GM18498 (cell line): ENCODE measurements at regions not wholly inside any gene's neighbourhood (a gene's known extent, or its start where the extent isn't known, plus 50 kb on each side); places are given as distances from the start of the nearest gene placed in this dataset.

Experiments
- ATAC-seq: cut with Tn5 transposase; IDR thresholded peaks from one replicate; pipeline ENCODE4 v1.9.1; 2021; ENCODE audit warnings: mild to moderate bottlenecking, moderate library complexity; ENCODE audit not compliant: unreplicated experiment

DNA sequence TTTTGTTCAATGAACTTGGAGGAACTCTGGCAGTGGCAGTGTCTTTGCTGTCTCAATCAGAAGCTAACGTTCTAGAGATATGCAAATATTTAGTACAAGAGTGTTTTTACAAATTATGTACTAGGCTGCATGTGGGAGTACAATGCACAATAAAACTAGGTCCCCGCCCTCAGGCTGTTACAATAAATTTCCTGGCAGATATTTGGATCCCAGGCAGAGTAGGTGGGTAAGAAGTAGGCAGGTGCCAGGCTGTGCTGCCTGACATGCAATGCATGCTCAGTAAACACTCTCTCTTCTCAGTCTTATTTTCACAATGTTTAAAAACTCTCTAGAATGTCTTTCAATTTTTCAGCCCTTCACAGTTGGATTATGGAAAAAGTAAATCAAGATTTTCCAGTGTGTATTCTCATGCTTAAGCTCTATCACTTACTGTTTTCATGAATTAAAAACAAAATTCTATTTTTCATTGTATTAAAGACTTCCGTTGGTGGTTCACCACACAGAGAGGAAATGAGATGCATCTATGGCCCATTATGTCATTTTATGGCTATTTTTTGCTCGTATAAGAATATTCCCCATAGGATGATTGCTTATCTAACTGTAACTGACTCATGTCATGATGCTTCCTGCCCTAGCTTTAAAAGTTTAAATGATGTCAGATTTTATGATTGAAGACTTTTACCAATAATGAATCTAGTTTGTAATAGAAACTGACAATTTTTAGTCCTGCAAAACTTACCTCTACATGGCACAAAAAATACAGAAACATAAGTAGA lies 346.1 kb downstream of the RND3 start:
- no peak for ATAC-seq

- no peak for ATAC-seq
These were observed 346.7 kb downstream of the RND3 start for GRCh38 chr2:150140777-150141176.

DNA sequence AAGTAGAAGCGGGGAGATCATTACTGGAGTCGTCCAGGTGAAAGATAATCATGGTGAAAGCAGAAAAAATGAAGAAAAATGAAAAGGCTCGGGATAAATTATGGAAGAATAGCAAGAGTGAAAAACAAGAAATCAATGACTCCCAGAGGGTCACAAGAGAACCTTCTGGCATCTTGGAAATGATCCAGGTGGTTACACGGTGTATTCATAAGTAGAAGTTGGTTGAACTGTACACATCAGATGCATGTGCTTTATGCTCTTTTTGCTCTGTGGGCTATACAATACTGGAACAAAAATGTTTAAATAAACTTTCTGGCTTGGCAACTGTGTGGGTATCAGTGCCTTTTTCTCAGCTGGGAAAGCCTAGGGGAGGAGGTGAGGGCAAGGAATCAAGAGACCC lies 348.9 kb downstream of the RND3 start:
- ATAC-seq: no peak

DNA sequence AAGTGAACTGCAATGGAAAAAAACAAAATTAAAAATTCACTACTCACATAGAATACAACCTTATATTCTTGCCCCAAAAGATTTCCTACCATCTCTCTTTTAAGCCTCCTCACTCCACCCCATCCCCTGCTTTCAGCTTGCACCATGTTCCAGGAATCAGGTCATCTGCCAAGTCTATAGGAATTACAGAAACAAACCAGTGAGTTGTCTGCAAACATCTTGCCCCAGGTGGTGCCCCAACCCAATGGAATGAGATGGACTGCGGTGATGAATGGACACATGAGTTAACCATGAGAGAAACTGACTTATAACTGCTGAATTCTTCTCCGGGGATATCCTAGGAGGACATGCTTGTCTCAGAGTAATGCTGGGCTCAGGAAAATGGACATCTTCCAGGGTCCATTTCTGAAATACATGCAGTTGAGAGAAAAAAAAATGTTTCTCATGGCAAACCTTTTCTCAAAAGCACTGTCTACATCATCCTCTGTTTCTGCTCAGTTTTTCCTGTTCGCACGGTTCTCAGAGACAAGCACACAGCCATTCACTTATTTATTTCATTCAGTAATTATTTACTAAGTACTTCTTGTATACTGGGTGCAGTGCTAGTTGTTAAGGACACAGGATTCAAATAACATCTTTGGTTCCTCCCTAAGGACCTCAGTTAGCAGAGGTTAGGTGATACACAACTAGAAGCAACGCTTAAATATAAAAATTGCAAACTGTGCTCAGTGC lies 350.0 kb downstream of the RND3 start:
- no peak for ATAC-seq

DNA sequence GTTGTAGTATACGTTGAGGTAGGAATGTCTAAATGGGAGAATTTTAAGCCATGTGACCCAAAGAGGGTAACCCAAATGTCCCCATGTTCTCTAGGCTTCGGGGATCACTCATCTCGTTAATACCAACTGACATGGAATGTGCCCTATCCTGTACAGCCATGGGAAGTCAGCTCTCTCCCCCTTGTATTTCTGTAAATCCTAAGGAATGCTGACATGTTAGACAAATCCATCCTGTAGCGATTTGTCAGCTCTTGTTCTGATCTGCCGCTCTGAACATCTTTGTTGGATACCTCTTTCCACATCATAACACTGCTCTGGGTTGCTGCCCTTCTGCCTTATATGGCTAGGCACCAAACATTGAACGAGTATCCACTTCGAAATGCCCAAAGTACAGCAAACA lies 350.6 kb downstream of the RND3 start:
- ATAC-seq: no peak

DNA sequence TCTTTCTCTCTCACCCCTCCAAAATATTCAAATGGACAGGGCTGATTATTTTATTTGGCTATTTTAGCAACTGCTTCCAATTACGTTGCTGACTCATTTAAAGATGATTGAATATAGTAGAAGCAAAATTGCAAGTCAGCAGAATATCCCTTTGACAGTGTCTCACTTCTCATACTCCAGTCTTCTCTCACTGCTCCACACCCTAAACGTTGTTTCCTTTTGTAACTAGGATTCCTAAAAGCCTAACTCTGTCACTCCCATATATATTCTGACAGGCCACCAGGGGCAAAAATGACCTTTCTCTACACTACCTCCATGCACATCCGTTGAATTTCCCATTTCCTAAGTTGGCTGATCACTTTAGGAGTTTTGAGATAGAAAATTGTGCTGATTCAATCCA lies 351.1 kb downstream of the RND3 start:
- ATAC-seq: no peak

- ATAC-seq: no peak
These were observed 352.1 kb downstream of the RND3 start for GRCh38 chr2:150135223-150135883.

DNA sequence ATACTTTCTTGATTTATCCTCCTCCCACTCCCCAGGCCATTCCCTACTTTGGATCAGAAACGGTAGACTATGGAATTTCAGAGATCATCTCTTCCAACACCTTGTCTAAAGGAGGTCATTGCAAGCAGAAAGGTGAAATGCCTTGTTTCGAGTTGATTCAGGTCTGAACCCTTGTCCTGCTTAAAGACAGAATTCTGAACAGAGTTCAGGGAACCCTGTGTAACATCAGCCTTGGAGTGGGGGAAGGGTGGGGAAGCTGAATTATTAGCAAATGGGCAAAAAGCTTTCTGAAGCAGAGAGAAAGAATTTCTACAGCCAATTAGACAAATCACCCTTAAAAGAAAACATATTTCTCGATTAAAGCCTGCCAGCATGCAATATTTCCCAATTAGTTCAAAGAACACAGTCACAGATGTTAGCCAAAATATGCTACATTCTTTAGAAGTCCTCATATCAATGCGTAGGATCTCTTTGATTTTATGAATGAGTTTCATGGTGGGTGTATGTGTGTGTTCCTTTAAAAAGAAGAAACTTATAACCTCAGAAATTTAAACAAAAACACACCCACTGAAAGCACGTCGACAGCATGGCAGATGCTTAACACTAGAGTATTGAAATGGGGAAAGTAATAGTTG lies 353.1 kb downstream of the RND3 start:
- ATAC-seq: no peak

- ATAC-seq: peak; percentile 96
These were observed 353.8 kb downstream of the RND3 start for GRCh38 chr2:150133623-150134022.

DNA sequence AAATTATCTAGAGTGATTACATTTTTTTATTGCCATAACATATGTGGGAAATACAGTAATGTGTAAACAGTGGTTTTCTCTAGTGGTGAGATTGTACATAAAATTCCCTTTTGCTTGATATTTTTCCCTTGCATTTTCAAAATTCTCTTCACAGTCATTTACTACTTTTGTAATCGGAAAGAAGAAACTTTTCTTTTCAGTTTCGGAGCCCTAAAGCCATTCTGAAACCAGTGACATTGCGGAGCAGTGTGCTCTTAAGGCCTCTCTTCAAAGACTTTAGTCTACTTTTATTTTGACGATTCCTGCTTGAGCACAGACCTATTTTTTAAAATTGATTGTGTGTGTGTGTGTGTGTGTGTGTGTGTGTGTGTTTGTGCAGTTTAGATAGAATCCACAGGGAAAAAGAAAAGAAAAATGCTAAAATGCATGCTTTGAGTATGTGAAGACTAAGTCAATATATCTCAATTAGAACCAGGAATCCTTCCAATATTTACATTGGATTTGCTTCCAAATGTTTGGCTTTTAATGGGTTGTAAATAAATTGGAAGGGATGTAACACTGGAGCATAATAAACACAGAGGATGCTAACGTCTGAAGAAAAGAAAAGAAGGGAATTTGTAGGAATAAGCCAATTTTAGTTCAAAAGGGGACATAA lies 357.4 kb downstream of the RND3 start:
- no peak for ATAC-seq

GRCh38 chr2:150127995-150128394 lies 359.5 kb downstream of the RND3 start:
- no peak for ATAC-seq

DNA sequence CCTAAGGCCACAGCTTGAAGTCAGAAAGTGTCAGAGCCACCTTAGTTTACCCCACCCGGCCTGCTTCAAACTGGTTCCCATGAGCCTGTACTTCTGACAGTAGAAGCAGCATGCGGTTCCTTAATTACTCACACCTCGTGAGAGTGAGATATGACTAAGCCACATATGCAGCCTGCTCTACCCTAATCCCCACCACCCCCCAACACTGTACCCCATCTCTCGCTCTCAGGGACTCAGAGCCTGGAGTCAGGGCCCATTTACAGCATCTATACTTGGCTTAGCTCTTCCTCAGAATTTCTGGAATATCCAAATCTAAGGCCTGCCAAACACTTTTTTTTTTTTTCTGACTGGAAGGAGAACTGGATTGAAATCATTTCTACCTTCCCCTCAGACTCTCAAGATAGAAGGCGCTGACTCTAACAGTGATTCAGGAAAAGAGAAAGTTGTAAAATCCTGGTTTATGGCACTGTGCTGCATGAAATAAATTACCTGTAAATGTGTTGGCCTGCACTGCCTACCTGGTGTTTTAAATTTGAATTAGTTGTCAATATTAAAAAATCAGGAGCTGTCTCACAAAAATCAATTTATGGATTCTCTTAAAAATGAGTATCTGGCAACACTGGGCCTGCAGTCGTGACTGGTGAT lies 360.0 kb downstream of the RND3 start:
- no peak for ATAC-seq

GRCh38 chr2:150126839-150127238 lies 360.6 kb downstream of the RND3 start:
- ATAC-seq: no peak

DNA sequence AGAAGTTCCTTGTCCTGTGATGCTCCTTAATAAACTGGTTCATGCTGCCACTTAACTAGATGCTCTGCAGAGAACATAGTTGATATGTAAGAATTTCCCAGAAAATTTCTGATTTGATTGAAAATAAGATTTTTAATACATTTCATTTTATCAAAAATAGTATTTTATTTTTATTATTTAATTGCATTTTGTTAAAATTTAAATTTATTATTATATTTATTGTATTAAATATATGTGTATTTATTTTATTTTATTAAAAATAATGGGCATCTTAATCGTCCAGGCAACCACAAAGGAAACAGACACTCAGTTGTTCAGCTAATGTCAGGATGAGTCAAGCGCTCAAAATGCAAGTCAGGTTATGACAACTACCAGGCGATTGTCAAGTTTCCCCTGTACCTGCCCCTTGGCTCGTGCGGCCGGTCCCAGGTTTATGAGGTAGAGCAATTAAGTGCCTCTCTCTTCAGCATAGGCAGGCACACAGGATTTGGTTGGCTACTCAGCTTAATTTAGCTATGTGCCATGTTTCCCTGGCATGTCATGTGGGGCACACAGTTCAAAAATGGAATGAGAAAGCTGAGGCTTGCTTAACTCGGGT lies 361.2 kb downstream of the RND3 start:
- ATAC-seq: no peak

DNA sequence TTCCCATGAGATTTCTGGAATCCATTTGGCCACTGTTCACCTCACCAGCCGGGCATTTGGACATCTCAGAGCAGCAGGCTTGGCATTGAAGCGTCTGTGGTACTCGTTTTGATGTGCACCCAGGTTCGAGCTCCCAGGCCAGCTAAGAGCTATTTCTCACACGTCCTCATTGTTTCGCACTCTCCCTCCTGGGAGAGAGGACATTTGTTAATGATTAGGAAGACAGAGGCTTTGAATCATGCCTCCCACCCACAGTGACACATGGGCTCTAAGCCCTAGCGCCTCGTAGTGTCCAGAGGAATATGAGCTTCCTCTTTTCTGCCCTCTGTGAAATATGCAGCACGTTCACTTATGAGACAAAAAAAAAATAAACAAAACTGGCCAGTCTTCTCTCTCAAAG lies 361.8 kb downstream of the RND3 start:
- no peak for ATAC-seq

- ATAC-seq: no peak
These were observed 362.3 kb downstream of the RND3 start for GRCh38 chr2:150125188-150125587.

DNA sequence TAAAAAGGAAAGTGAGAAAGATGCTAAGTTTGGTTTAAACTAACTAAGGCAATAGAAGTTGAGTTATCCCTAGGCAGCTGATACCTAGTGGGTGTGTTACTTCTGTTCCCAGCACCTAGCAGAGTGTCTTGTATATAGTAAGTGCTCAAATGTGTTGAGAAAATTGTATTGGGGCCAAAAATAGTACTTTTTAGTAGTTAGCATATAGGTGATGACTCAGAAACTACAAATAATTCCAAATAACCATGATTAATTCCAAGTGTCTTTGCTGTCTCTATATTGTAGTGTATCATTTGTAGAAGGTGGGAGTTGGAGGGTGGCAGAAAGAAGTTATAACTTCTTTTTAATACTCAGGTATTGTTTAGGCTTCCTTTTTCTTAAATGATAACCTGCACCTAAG lies 362.7 kb downstream of the RND3 start:
- ATAC-seq: no peak

DNA sequence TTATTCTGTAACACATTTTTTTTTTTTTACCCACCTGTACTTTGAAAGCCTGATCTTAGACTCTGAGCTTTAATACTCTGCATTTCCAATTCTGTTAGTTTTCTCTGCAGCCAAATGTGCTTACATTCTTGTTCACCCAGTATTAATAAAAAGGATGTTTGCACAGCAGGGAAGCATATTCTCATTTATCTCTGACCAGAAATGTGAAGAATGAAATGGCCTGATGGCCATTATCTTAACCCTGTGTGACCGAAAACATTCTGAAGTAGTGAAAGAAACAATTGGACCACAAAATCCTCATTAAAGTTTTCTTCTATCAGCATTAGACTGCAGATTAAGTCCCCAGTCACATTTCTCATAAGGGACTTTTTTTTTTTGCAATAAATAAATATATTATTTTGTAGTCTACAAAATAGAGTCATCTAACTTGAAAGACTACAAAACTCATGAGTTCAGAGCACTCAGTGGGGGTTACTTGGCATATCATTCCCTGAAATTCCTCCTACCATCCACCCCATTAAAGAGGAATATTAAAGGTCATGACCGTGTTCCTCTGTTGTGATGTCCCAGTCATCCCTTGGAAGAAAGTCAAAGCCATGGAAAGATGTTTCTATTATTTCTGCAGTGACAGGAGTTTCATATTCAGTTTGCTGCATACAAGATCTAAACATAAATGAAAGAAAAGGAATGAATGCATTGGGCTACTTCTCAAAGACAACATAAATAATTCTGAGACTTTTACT lies 364.4 kb downstream of the RND3 start:
- ATAC-seq: no peak

- no peak for ATAC-seq
These were observed 365.3 kb downstream of the RND3 start for GRCh38 chr2:150122156-150122555.
